ENCODE measurements at regions not wholly inside any gene's neighbourhood (a gene's known extent, or its start where the extent isn't known, plus 50 kb on each side); places are given as distances from the start of the nearest gene placed in this dataset.

DNA sequence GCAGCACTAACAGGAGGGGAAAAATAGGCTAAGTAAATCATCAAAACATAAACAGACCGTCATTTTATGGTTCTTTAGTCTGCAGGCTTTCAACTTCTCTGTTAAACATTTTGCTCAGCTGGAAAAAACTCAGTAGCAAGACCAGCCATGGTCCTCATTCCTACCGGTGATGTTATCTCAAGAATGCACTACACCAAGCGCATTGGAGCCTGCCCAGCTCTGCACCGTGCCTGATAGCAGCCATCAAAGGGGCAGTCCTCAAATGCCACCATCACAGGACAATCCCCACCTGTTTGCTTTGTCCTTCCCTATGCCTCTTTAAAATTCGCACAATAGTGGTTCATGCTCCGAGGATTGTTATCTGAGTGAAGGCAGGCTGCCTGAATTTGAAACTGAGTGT lies 181.5 kb upstream of the MON1B start:
- TF ChIP-seq ZNF274 (IDR thresholded peaks at IDR 0.05; ENCODE audit: low read depth, low read length) (no peak), YY1 (IDR thresholded peaks at IDR 0.05; ENCODE audit: insufficient read depth, insufficient read length) (no peak), SUZ12 (IDR thresholded peaks at IDR 0.05; ENCODE audit: extremely low read depth, insufficient read depth, insufficient read length) (no peak)
